Activated naive CD8-positive, alpha-beta T cell treated with anti-CD3 and anti-CD28 coated beads, Interleukin-2, amount 50 U/mL, for 16 hours (primary cell): ENCODE measurements at regions not wholly inside any gene's neighbourhood (a gene's known extent, or its start where the extent isn't known, plus 50 kb on each side); places are given as distances from the start of the nearest gene placed in this dataset.

Source experiments
- DNase-seq: peaks from one replicate; pipeline ENCODE4 v3.0.0-alpha.2; 2020; ENCODE audit warnings: low read depth, low spot score

DNA sequence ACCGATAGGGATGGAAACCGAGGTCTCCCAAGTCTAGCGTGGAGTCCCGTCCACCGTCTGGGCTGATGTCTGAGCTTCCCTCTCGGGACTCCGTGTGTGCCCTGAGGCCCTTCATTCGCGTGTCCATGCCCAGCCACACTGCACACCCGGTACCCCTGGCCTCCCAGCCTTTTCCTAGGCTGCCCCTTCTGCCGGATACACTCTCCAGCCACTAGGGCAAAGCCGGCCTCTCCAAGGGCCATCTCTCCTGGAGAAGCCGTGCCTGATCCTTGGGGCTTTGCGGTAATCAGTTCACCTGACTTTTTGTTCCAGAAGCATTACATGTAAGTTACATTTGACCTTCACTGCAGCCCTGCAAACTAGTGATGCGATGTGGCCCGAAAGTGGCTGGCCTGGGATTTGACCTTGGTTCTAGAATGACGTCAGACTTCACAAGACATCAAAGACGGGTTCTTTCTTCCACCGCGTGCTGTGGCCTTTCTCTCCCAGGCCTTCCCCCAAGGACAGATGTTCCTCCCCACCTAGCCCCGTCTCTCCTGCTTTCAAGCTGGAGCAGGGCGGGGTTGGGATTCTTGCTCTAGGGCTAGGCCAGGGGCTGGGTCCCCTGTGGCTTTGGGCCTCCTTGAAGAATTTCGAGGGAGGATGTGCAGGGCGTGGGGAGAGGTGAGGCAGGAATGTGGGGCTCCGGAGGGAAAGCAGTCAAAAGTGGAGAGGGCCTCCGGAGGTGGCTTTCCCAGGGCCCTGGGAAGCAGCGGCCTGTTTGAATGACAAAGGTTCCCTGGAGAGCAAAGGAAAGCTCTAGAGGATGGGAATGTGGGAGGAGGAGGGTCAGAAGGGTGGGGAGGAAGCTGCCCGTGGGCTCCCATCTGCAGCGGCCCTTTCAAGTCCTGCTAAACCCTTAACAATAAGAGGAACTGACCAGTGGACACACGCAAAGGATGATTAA, 49.7 kb upstream of the SLC2A1 start:
- no peak for DNase-seq
